ENCODE measurements at regions not wholly inside any gene's neighbourhood (a gene's known extent, or its start where the extent isn't known, plus 50 kb on each side); places are given as distances from the start of the nearest gene placed in this dataset.

DNA sequence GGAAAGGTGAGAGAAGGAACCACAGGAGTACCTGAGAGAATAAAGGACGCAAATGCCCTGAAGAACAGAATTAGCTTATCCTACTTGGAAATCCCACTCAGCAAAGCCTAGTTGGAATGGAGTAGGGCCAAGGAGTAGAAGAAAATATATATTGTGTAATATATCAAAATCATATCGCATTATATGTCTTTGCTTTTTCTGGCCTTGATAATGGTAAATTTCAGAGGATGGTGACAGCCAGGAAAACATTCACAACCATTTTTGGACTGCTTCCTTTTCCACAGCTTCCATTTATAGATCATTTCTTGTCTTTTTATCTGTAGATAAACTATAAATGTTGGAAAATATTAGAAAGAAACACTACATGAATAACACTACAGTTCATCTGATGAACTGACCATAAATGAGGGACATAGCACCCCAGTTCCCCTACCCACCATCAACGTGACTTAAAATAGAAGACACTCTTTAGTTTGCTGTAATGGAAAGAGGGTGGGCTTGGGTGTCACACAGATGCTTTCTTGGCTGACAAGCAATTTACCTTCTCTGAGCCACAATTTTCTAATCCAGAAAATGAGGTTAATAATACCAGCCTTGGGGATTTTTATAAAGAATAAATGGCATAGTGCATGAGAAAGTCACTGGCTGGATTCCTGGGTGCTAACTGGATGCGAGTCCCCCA lies 569.6 kb downstream of the NTRK3 start (continued):
- TF ChIP-seq, protein P1, sequence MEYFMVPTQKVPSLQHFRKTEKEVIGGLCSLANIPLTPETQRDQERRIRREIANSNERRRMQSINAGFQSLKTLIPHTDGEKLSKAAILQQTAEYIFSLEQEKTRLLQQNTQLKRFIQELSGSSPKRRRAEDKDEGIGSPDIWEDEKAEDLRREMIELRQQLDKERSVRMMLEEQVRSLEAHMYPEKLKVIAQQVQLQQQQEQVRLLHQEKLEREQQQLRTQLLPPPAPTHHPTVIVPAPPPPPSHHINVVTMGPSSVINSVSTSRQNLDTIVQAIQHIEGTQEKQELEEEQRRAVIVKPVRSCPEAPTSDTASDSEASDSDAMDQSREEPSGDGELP (IDR thresholded peaks at IDR 0.05; ENCODE audit: borderline replicate concordance, low read depth) = no peak
- TF ChIP-seq ZNF629 (CRISPR knock-in tag; conservative IDR thresholded peaks at IDR 0.05) (no peak), ZFX (CRISPR knock-in tag; IDR thresholded peaks at IDR 0.05; ENCODE audit: low read depth) (no peak), MLLT10 (CRISPR knock-in tag; IDR thresholded peaks at IDR 0.05) (no peak), ZNF350 (CRISPR knock-in tag; IDR thresholded peaks at IDR 0.05; ENCODE audit: borderline replicate concordance, low read depth) (no peak), MTF1 (CRISPR knock-in tag; IDR thresholded peaks at IDR 0.05) (no peak), ZNF33A (CRISPR knock-in tag; IDR thresholded peaks at IDR 0.05; ENCODE audit: borderline replicate concordance) (no peak), MAFF (IDR thresholded peaks at IDR 0.05; ENCODE audit: low read depth, low read length) (no peak), ETV6 (CRISPR knock-in tag; conservative IDR thresholded peaks at IDR 0.05) (no peak), ZNF441 (CRISPR knock-in tag; IDR thresholded peaks at IDR 0.05; ENCODE audit: borderline replicate concordance) (no peak), KLF12 (CRISPR knock-in tag; IDR thresholded peaks at IDR 0.05; ENCODE audit: borderline replicate concordance) (no peak), ZNF234 (CRISPR knock-in tag; conservative IDR thresholded peaks at IDR 0.05) (no peak), ZNF562 (CRISPR knock-in tag; IDR thresholded peaks at IDR 0.05; ENCODE audit: borderline replicate concordance) (no peak)

DNA sequence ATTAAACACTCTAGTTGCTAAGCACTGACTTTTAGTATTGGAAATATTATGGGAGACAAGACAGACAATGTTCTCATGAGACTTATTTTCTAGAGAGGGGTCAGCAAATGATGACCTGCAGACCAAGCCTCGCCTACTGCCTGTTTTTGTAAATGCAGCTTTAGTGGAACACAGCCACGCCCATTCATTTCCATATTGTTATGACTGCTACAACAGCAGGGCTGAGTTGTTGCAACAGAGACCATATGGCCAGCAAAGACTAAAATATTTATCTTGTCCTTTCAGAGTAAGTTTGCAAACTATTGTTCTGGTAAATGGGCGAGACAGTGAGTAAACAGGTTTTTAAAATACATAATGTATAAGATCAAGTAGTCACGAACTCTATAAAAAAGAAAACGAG lies 570.2 kb downstream of the NTRK3 start:
- no peak overlapping the region for H3K27ac ChIP-seq (ENCODE audit: extremely low read length, insufficient read depth, low read length)
- ChIA-PET POLR2A (no interaction called here), CTCF (ENCODE audit: low intra/inter-chr PET ratio, low total read pairs) (no interaction called here)
- H2AFZ ChIP-seq (ENCODE audit: low read length) = no peak overlapping the region
- ATAC-seq = no peak
- H3K9ac ChIP-seq (ENCODE audit: insufficient read depth, low read depth, low read length) = no peak overlapping the region
- H3K36me3 ChIP-seq (replicated peaks in 1 of 2; ENCODE audit: control insufficient read depth in 1 of 2, insufficient read depth in 2 of 2, low read length in 2 of 2) = no peaks in the 10 kb centered on the region
- H4K20me1 ChIP-seq (ENCODE audit: insufficient read depth, low read length) = no peaks in the 10 kb centered on the region
- FAIRE-seq = no peak
- no peaks in the 10 kb centered on the region for H3K4me1 ChIP-seq (ENCODE audit: insufficient read depth, low read length)
- no peak overlapping the region for H3K4me3 ChIP-seq (replicated peaks in 1 of 3; ENCODE audit: insufficient read depth in 1 of 3, low read depth in 2 of 3, low read length in 3 of 3)
- intact Hi-C loops (cut with micrococcal nuclease; ENCODE audit: unreplicated experiment) = no loop called here
- H3K79me2 ChIP-seq (ENCODE audit: insufficient read depth, low read length) = no peaks in the 10 kb centered on the region
- no peaks in the 10 kb centered on the region for H3K27me3 ChIP-seq (ENCODE audit: control insufficient read depth in 1 of 2, insufficient read depth in 2 of 2, low read length in 2 of 2)
- no peak for DNase-seq (ENCODE audit: low spot score)
- in situ Hi-C loops (cut with HindIII; ENCODE audit: extremely low pct_ligation_motif_present, low pct_unique_long_range_greater_than_20kb) = no loop called here
- peaks cover 83% of the 10 kb centered on the region for H3K9me3 ChIP-seq (ENCODE audit: low read length)
- no peak overlapping the region for H3K4me2 ChIP-seq (ENCODE audit: low read depth, low read length)
- BruUV-seq (replicated peaks) = no TSS peak
- WGBS (ENCODE audit: low lambda C conversion rate) = 4% methylated on average over 5 of the region's 5 CpGs
- TF ChIP-seq ZNF782 (CRISPR knock-in tag; IDR thresholded peaks at IDR 0.05; ENCODE audit: borderline replicate concordance) (no peak), GTF3A (CRISPR knock-in tag; conservative IDR thresholded peaks at IDR 0.05) (no peak), THYN1 (CRISPR knock-in tag; IDR thresholded peaks at IDR 0.05; ENCODE audit: borderline replicate concordance, low read depth) (no peak), SIN3A (IDR thresholded peaks at IDR 0.05; ENCODE audit: borderline replicate concordance, low read depth, low read length) (no peak), HMGA1 (CRISPR knock-in tag; conservative IDR thresholded peaks at IDR 0.05) (no peak), MAF1 (CRISPR knock-in tag; IDR thresholded peaks at IDR 0.05; ENCODE audit: borderline replicate concordance) (no peak), ZNF724P (CRISPR knock-in tag; IDR thresholded peaks at IDR 0.05; ENCODE audit: borderline replicate concordance) (no peak), TOE1 (CRISPR knock-in tag; IDR thresholded peaks at IDR 0.05) (no peak)
- TF ChIP-seq, protein P2, sequence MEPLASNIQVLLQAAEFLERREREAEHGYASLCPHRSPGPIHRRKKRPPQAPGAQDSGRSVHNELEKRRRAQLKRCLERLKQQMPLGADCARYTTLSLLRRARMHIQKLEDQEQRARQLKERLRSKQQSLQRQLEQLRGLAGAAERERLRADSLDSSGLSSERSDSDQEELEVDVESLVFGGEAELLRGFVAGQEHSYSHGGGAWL (CRISPR knock-in tag; IDR thresholded peaks at IDR 0.05) = no peak
- TF ChIP-seq, protein P3, sequence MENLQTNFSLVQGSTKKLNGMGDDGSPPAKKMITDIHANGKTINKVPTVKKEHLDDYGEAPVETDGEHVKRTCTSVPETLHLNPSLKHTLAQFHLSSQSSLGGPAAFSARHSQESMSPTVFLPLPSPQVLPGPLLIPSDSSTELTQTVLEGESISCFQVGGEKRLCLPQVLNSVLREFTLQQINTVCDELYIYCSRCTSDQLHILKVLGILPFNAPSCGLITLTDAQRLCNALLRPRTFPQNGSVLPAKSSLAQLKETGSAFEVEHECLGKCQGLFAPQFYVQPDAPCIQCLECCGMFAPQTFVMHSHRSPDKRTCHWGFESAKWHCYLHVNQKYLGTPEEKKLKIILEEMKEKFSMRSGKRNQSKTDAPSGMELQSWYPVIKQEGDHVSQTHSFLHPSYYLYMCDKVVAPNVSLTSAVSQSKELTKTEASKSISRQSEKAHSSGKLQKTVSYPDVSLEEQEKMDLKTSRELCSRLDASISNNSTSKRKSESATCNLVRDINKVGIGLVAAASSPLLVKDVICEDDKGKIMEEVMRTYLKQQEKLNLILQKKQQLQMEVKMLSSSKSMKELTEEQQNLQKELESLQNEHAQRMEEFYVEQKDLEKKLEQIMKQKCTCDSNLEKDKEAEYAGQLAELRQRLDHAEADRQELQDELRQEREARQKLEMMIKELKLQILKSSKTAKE (CRISPR knock-in tag; IDR thresholded peaks at IDR 0.05; ENCODE audit: borderline replicate concordance) = no peak

Data from HepG2 (cell line).